Frontal cortex (tissue), 3 donors: ENCODE measurements at regions not wholly inside any gene's neighbourhood (a gene's known extent, or its start where the extent isn't known, plus 50 kb on each side); places are given as distances from the start of the nearest gene placed in this dataset.
"Not testable (repeated sequence)": the region's sequence is repeated elsewhere in the genome, so short reads cannot be mapped to it uniquely, and the experiment has no call there.

Experiments
- DNase-seq, 2 donors: peaks; one replicate each; pipeline ENCODE4 v3.0.0; 2012; ENCODE audit warnings: low spot score in 2 of 2
- FAIRE-seq: peaks from 2 replicates; lab custom pipeline; 2012; peaks lifted over from hg19 to GRCh38; lab: Jason Lieb, UNC
- donor health status: control.
- donor health status: control.
- donor health status: control.

GRCh38 chr2:138247302-138247701 lies 254.3 kb upstream of the SPOPL start:
- FAIRE-seq = no peak
- no peak for DNase-seq

GRCh38 chr2:138249207-138249606 lies 252.4 kb upstream of the SPOPL start:
- FAIRE-seq (no peak), DNase-seq (no peak)

GRCh38 chr2:138250843-138251320 lies 250.7 kb upstream of the SPOPL start:
- not testable (repeated sequence) for DNase-seq
- FAIRE-seq = peak; percentile 95

- FAIRE-seq = no peak
- DNase-seq = no peak
These were observed 249.0 kb upstream of the SPOPL start for GRCh38 chr2:138252587-138252986.

GRCh38 chr2:138255670-138256069 lies 245.9 kb upstream of the SPOPL start:
- FAIRE-seq = no peak

GRCh38 chr2:138267161-138267901 lies 234.2 kb upstream of the SPOPL start:
- no peak for FAIRE-seq
- DNase-seq = no peak

More at GRCh38 chr2:138255670-138256069, 245.9 kb upstream of the SPOPL start:
- no peak for DNase-seq

- no peak for FAIRE-seq
- DNase-seq = no peak
These were observed 233.7 kb upstream of the SPOPL start for GRCh38 chr2:138267902-138268254.

GRCh38 chr2:138269765-138270164 lies 231.8 kb upstream of the SPOPL start:
- no peak for FAIRE-seq
- DNase-seq = no peak

GRCh38 chr2:138271467-138271866 lies 230.1 kb upstream of the SPOPL start:
- DNase-seq = no peak
- no peak for FAIRE-seq

GRCh38 chr2:138272524-138273195 lies 228.9 kb upstream of the SPOPL start:
- no peak for DNase-seq
- FAIRE-seq = no peak

- DNase-seq, FAIRE-seq: not testable (repeated sequence)
These were observed 228.3 kb upstream of the SPOPL start for GRCh38 chr2:138273280-138273679.

GRCh38 chr2:138274421-138275291 lies 226.9 kb upstream of the SPOPL start:
- DNase-seq (no peak), FAIRE-seq (no peak)

- no peak for FAIRE-seq
- DNase-seq = no peak
These were observed 226.3 kb upstream of the SPOPL start for GRCh38 chr2:138275292-138275690.

- FAIRE-seq = no peak
- no peak for DNase-seq
These were observed 225.7 kb upstream of the SPOPL start for GRCh38 chr2:138275881-138276280.

- DNase-seq (no peak), FAIRE-seq (no peak)
These were observed 225.2 kb upstream of the SPOPL start for GRCh38 chr2:138276339-138276738.

GRCh38 chr2:138277062-138277461 lies 224.5 kb upstream of the SPOPL start:
- DNase-seq = no peak
- no peak for FAIRE-seq

GRCh38 chr2:138279871-138280270 lies 221.7 kb upstream of the SPOPL start:
- FAIRE-seq = no peak
- DNase-seq = no peak

- DNase-seq = no peak
- no peak for FAIRE-seq
These were observed 220.4 kb upstream of the SPOPL start for GRCh38 chr2:138280999-138281695.

- DNase-seq = no peak
- no peak for FAIRE-seq
These were observed 219.4 kb upstream of the SPOPL start for GRCh38 chr2:138282014-138282672.
